Left kidney (tissue), 1 donor: ENCODE measurements at regions not wholly inside any gene's neighbourhood (a gene's known extent, or its start where the extent isn't known, plus 50 kb on each side); places are given as distances from the start of the nearest gene placed in this dataset.
A peak's percentile ranks its signal among the peaks of the same experiment; 100 is the strongest.

Source experiments
- DNase-seq: peaks from one replicate; pipeline ENCODE4 v3.0.0-alpha.2; 2013

- DNase-seq: no peak
Measured at GRCh38 chr3:187900993-187901755, 155.9 kb upstream of the BCL6 start.

- DNase-seq: no peak
Measured at GRCh38 chr3:187902041-187902471, 156.8 kb upstream of the BCL6 start.

GRCh38 chr3:187902936-187903335, 157.7 kb upstream of the BCL6 start:
- no peak for DNase-seq

GRCh38 chr3:187903697-187904096, 158.4 kb upstream of the BCL6 start:
- DNase-seq: no peak

GRCh38 chr3:187906416-187906815, 161.1 kb upstream of the BCL6 start:
- DNase-seq: no peak

GRCh38 chr3:187906920-187907319, 161.7 kb upstream of the BCL6 start:
- DNase-seq: no peak

- no peak for DNase-seq
Measured at GRCh38 chr3:187909866-187910265, 164.6 kb upstream of the BCL6 start.

GRCh38 chr3:187912007-187912406, 166.7 kb upstream of the BCL6 start:
- no peak for DNase-seq

GRCh38 chr3:187913617-187914033, 168.4 kb upstream of the BCL6 start:
- no peak for DNase-seq

- DNase-seq: no peak
Measured at GRCh38 chr3:187914231-187914630, 169.0 kb upstream of the BCL6 start.

- DNase-seq: no peak
Measured at GRCh38 chr3:187916072-187916471, 170.8 kb upstream of the BCL6 start.

GRCh38 chr3:187918081-187918644, 172.9 kb upstream of the BCL6 start:
- DNase-seq: no peak

GRCh38 chr3:187919048-187919447, 173.8 kb upstream of the BCL6 start:
- no peak for DNase-seq

- DNase-seq: no peak
Measured at GRCh38 chr3:187919544-187919943, 174.3 kb upstream of the BCL6 start.

GRCh38 chr3:187920030-187920429, 174.8 kb upstream of the BCL6 start:
- DNase-seq: no peak

GRCh38 chr3:187920913-187921312, 175.6 kb upstream of the BCL6 start:
- DNase-seq: peak; percentile 55

GRCh38 chr3:187921391-187922074, 176.3 kb upstream of the BCL6 start:
- no peak for DNase-seq

- no peak for DNase-seq
Measured at GRCh38 chr3:187922704-187923416, 177.6 kb upstream of the BCL6 start.

- no peak for DNase-seq
Measured at GRCh38 chr3:187924651-187925050, 179.4 kb upstream of the BCL6 start.

GRCh38 chr3:187925326-187925725, 180.1 kb upstream of the BCL6 start:
- DNase-seq: no peak

GRCh38 chr3:187926620-187927019, 181.4 kb upstream of the BCL6 start:
- DNase-seq: no peak

GRCh38 chr3:187927565-187927964, 182.3 kb upstream of the BCL6 start:
- DNase-seq: no peak
